GM23248 (cell line): ENCODE measurements at regions not wholly inside any gene's neighbourhood (a gene's known extent, or its start where the extent isn't known, plus 50 kb on each side); places are given as distances from the start of the nearest gene placed in this dataset.

ENCODE experiments used
- DNase-seq: peaks from one replicate; pipeline ENCODE4 v3.0.0-alpha.2; 2015
- H2AFZ ChIP-seq: fragments of 200-600 bp; sonication (generic); 2 replicates; pipeline ENCODE4 v1.6.1; 2016; ENCODE audit warnings: antibody characterized with exemption
- H3F3A ChIP-seq: fragments of 200-600 bp; sonication (generic); 2 replicates; pipeline ENCODE4 v1.6.1; 2016; ENCODE audit warnings: mild to moderate bottlenecking, antibody characterized with exemption, mixed run types; ENCODE audit not compliant: insufficient read depth
- H3K27ac ChIP-seq: fragments of 200-600 bp; sonication (generic); 2 replicates; pipeline ENCODE4 v1.5.1; 2016; ENCODE audit warnings: mild to moderate bottlenecking
- H3K27me3 ChIP-seq: fragments of 200-600 bp; sonication (generic); replicated peaks from 2 replicates; pipeline ENCODE4 v1.6.1; 2016; ENCODE audit warnings: mild to moderate bottlenecking; ENCODE audit not compliant: insufficient read depth
- H3K36me3 ChIP-seq: fragments of 200-600 bp; sonication (generic); 2 replicates; pipeline ENCODE4 v1.6.1; 2016; ENCODE audit warnings: low read depth, mild to moderate bottlenecking
- H3K4me1 ChIP-seq: fragments of 200-600 bp; sonication (generic); 2 replicates; pipeline ENCODE4 v1.6.1; 2016; ENCODE audit warnings: mild to moderate bottlenecking; ENCODE audit not compliant: insufficient read depth
- H3K4me2 ChIP-seq: fragments of 200-600 bp; sonication (generic); one replicate; pipeline ENCODE4 v1.6.1; 2016; ENCODE audit warnings: mild to moderate bottlenecking; ENCODE audit not compliant: unreplicated experiment
- H3K4me3 ChIP-seq: fragments of 200-600 bp; sonication (generic); 2 replicates; pipeline ENCODE4 v1.5.1; 2016; ENCODE audit warnings: mild to moderate bottlenecking
- H3K79me2 ChIP-seq: fragments of 200-600 bp; sonication (generic); 2 replicates; pipeline ENCODE4 v1.6.1; 2016; ENCODE audit warnings: mild to moderate bottlenecking; ENCODE audit not compliant: insufficient read depth
- H3K9ac ChIP-seq: fragments of 200-600 bp; sonication (generic); 2 replicates; pipeline ENCODE4 v1.6.1; 2016; ENCODE audit warnings: mild to moderate bottlenecking
- H3K9me2 ChIP-seq: fragments of 200-600 bp; sonication (generic); 2 replicates; pipeline ENCODE4 v1.6.1; 2016; ENCODE audit warnings: mixed run types, mild to moderate bottlenecking, moderate library complexity; ENCODE audit not compliant: insufficient read depth
- H3K9me3 ChIP-seq: fragments of 200-600 bp; sonication (generic); one replicate; pipeline ENCODE4 v1.6.1; 2017; ENCODE audit warnings: low read depth
- H4K20me1 ChIP-seq: fragments of 200-600 bp; sonication (generic); 2 replicates; pipeline ENCODE4 v1.6.0; 2016; ENCODE audit not compliant: insufficient read depth
- EZH2 ChIP-seq: fragments of 200-600 bp; sonication (generic); IDR thresholded peaks from 2 replicates; pipeline ENCODE4 v1.6.1; 2018; ENCODE audit warnings: antibody characterized with exemption, mild to moderate bottlenecking; ENCODE audit not compliant: insufficient read depth, poor library complexity, severe bottlenecking
- EZH2phosphoT487 ChIP-seq: fragments of 200-600 bp; sonication (generic); IDR thresholded peaks from 2 replicates; pipeline ENCODE4 v1.6.1; 2018; ENCODE audit warnings: antibody characterized with exemption, moderate library complexity, mild to moderate bottlenecking, low read depth; ENCODE audit not compliant: insufficient read depth
- WGBS, 2 experiments: methylation state at CpG; one replicate each; pipeline ENCODE4 v1.1.6; 2015 to 2017; ENCODE audit warnings: low lambda C conversion rate in 2 of 2, low coverage in 1 of 2; ENCODE audit errors: missing lambda C conversion rate in 2 of 2; 5-methylcytosine and 5-hydroxymethylcytosine counted together
- in situ Hi-C: fragments of 300-500 bp; cut with MboI; formaldehyde crosslinking; loops from 2 replicates; pipeline ENCODE4 v1.15.0; 2020

DNA sequence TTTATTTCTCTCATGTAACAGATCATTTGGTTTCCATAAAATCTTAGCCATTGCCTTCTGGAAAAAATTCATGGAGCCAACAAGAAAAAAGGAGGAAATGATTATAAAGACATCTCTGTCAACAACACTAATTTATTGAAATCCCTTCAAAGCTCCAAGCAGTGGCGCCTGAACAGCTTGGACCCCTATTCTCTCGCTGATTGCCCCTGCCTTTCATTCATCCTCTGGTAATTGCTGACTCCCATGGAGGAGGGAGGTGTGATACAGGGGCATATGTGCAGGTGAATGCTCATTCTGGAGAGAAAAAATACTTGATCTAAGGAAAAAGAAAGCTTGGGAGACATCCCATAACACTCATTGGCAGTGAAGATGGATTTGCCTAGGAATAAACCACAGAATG, 345.5 kb downstream of the FGFR2 start:
- TF ChIP-seq EZH2 (no peak), EZH2phosphoT487 (no peak)
- Histone ChIP-seq H3K4me3 (no peak overlapping the region), H2AFZ (no peak overlapping the region), H3K9ac (no peak overlapping the region), H3F3A (no peaks in the 10 kb centered on the region), H3K9me2 (no peaks in the 10 kb centered on the region), H3K4me2 (no peak overlapping the region), H3K79me2 (no peaks in the 10 kb centered on the region), H3K36me3 (no peaks in the 10 kb centered on the region), H3K27ac (no peak overlapping the region), H3K9me3 (no peaks in the 10 kb centered on the region), H3K4me1 (no peaks in the 10 kb centered on the region), H4K20me1 (no peaks in the 10 kb centered on the region), H3K27me3 (no peaks in the 10 kb centered on the region)
- in situ Hi-C loops, result no loop called here
- DNase-seq, result no peak
- 4 to 7% methylated on average over 2 of the region's 2 CpGs for WGBS, 2 experiments

DNA sequence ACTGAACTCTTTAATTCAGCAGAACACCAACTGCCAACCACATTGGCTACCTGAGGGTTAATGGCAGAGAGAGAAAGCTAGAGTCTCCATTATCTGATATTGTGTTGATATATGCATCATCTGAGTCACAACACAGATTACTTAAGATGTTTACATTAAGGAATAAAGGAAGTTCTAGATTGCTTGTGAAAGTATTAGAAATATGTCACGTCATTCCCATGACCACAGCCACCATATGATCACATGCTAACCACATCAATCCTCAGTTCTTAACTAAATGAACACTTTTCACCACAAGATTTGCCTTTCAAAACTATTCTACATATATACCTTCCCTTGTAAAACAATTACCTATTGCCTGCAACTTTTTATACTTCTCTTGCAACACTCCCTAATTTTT, 337.9 kb downstream of the FGFR2 start:
- Histone ChIP-seq H3F3A (no peaks in the 10 kb centered on the region), H3K4me2 (no peak overlapping the region), H3K9me3 (no peaks in the 10 kb centered on the region), H3K9ac (no peak overlapping the region), H3K9me2 (no peaks in the 10 kb centered on the region), H3K27me3 (no peaks in the 10 kb centered on the region), H3K4me1 (no peaks in the 10 kb centered on the region), H2AFZ (no peak overlapping the region), H4K20me1 (no peaks in the 10 kb centered on the region), H3K27ac (no peak overlapping the region), H3K36me3 (no peaks in the 10 kb centered on the region), H3K79me2 (no peaks in the 10 kb centered on the region), H3K4me3 (no peak overlapping the region)
- TF ChIP-seq EZH2 (no peak), EZH2phosphoT487 (no peak)
- WGBS, 2 experiments, result 7 to 11% methylated on average over 1 of the region's 1 CpG
- in situ Hi-C loops, result no loop called here
- no peak for DNase-seq

DNA sequence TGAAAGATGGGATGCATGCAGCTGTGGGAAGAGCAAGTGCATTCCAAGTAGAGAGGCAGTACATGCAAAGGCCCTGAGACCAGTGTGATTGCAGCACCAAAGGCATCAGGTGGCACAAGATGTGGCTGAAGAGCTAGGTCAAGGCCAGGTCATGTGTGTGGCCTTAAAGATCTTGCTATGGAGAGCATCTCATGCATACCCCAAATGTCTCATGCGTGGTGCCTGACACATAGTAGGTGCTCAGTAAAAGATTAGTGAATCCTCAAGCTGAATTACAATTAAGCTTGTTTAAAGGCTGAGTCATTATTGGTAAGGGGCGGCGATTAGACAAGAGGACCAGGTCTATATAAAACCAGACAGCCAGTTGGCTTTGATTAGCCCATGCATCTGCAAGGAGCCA, 336.6 kb downstream of the FGFR2 start:
- Histone ChIP-seq H3F3A (no peaks in the 10 kb centered on the region), H3K4me2 (no peak overlapping the region), H4K20me1 (no peaks in the 10 kb centered on the region), H3K27ac (no peak overlapping the region), H3K9me3 (no peaks in the 10 kb centered on the region), H3K9ac (no peak overlapping the region), H3K27me3 (no peaks in the 10 kb centered on the region), H3K9me2 (no peaks in the 10 kb centered on the region), H2AFZ (no peak overlapping the region), H3K79me2 (no peaks in the 10 kb centered on the region), H3K4me3 (no peak overlapping the region), H3K36me3 (no peaks in the 10 kb centered on the region), H3K4me1 (no peaks in the 10 kb centered on the region)
- in situ Hi-C loops, result no loop called here
- no peak for DNase-seq
- WGBS, 2 experiments, result 46 to 49% methylated on average over 3 of the region's 3 CpGs
- TF ChIP-seq EZH2phosphoT487 (no peak), EZH2 (no peak)

DNA sequence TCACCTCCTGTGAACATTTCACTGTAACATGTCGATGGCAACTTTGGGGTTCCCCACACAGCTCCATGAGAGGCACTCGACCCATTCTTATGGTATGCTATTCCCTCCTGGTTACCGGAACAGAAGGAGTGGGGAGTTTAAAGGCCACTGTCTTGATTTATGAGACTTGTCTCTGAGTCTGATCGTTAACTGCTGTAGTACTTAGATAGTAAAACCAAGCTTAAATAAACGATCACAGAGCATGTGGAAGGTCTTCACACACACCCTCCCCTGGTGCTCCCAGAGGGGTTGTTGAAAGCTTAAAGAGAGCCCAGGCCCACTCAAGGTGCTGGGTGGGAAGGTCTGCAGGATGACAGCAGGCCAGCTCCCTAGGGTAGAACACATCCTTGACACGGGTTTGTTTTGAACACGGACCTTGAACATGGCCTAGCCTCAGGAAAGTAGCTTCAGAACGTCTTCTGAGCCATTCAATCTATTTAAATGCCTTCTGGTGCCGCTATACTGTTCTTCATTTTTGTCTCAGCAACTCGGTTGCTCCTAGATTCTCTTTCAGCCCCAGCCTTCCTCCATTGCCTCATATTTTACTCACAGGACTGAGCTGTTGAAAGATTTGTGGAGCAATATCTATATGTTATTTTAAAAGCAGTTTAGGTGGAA, 335.3 kb downstream of the FGFR2 start:
- H3K4me2 ChIP-seq, result no peak overlapping the region
- no peak for TF ChIP-seq EZH2
- no peak for TF ChIP-seq EZH2phosphoT487
- H3K9ac ChIP-seq, result no peak overlapping the region
- no peaks in the 10 kb centered on the region for H4K20me1 ChIP-seq
- H3K4me1 ChIP-seq, result no peaks in the 10 kb centered on the region
- no peaks in the 10 kb centered on the region for H3K36me3 ChIP-seq
- no peaks in the 10 kb centered on the region for H3K9me2 ChIP-seq
- no peaks in the 10 kb centered on the region for H3K9me3 ChIP-seq
- no peak overlapping the region for H3K27ac ChIP-seq
- H3K4me3 ChIP-seq, result no peak overlapping the region
- no peak overlapping the region for H2AFZ ChIP-seq
- in situ Hi-C loops, result no loop called here
- H3K79me2 ChIP-seq, result no peaks in the 10 kb centered on the region
- no peak for DNase-seq
- no peaks in the 10 kb centered on the region for H3K27me3 ChIP-seq
- no peaks in the 10 kb centered on the region for H3F3A ChIP-seq
- 16 to 20% methylated on average over 10 of the region's 10 CpGs for WGBS, 2 experiments

DNA sequence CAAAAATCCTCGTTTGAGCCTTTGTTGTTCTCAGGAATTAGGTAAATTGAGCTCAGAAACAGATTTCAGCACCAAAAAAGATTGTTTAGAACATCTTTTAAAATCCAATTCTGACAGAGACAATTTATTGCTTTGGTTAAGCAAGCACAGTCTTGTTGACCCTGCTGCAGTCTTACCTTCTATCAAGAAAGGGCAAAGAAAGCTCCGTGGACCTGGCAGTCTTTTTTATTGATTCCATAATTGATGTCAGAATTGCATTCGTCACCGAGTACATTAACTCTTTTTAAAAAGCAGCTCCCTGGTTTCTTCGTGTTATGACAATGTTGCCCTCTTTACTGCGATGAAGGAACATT, 334.8 kb downstream of the FGFR2 start:
- TF ChIP-seq EZH2phosphoT487, result no peak
- H3K79me2 ChIP-seq, result no peaks in the 10 kb centered on the region
- H3K9me3 ChIP-seq, result no peaks in the 10 kb centered on the region
- no peak overlapping the region for H2AFZ ChIP-seq
- H3K36me3 ChIP-seq, result no peaks in the 10 kb centered on the region
- WGBS, 2 experiments, result 25 to 28% methylated on average over 6 of the region's 6 CpGs
- no peaks in the 10 kb centered on the region for H3K4me1 ChIP-seq
- no peaks in the 10 kb centered on the region for H3F3A ChIP-seq
- in situ Hi-C loops, result no loop called here
- H3K27ac ChIP-seq, result no peak overlapping the region
- H4K20me1 ChIP-seq, result no peaks in the 10 kb centered on the region
- H3K27me3 ChIP-seq, result no peaks in the 10 kb centered on the region
- H3K9me2 ChIP-seq, result no peaks in the 10 kb centered on the region
- no peak overlapping the region for H3K4me2 ChIP-seq
- H3K9ac ChIP-seq, result no peak overlapping the region
- DNase-seq, result no peak
- H3K4me3 ChIP-seq, result no peak overlapping the region
